Caco-2 (cell line): ENCODE measurements at regions not wholly inside any gene's neighbourhood (a gene's known extent, or its start where the extent isn't known, plus 50 kb on each side); places are given as distances from the start of the nearest gene placed in this dataset.

Experiments used
- BruUV-seq: library from RNA; stranded (reverse); fragments of 400-500 nt; replicated peaks from 2 replicates; lab custom pipeline; 2021; lab: Mats Ljungman, UMichigan
- CTCF ChIA-PET: fragments of 300-600 bp; sonication (Branson Sonifier 250); formaldehyde crosslinking; loops from one replicate; lab custom pipeline; 2022; ENCODE audit warnings: antibody characterized with exemption; lab: Charles Lee
- POLR2A ChIA-PET: fragments of 300-600 bp; sonication (Branson Sonifier 250); formaldehyde crosslinking; loops from one replicate; lab custom pipeline; 2022; ENCODE audit warnings: antibody characterized with exemption; lab: Charles Lee
- DNase-seq, 2 experiments: peaks; one replicate each; pipeline versions ENCODE4 v3.0.0 to v3.0.0-alpha.2; 2020 to 2022
- H3K27me3 ChIP-seq: replicated peaks from 2 replicates; pipeline ENCODE4 v1.6.0; 2011; ENCODE audit warnings: low read length; ENCODE audit not compliant: control insufficient read depth, insufficient read depth
- H3K36me3 ChIP-seq: 2 replicates; pipeline ENCODE4 v1.5.1; 2011; ENCODE audit warnings: low read length; ENCODE audit not compliant: control insufficient read depth, insufficient read depth
- H3K4me1 ChIP-seq: fragments of 250-450 bp; sonication (Bioruptor Pico); 2 replicates; pipeline ENCODE4 v1.5.1; 2020; ENCODE audit warnings: mild to moderate bottlenecking
- H3K4me3 ChIP-seq: 2 replicates; pipeline ENCODE4 v1.5.1; 2011; ENCODE audit warnings: low read depth, mild to moderate bottlenecking, control low read depth, low read length
- H3K9me3 ChIP-seq: fragments of 250-450 bp; sonication (Bioruptor Pico); 2 replicates; pipeline ENCODE4 v1.5.1; 2020; ENCODE audit warnings: mild to moderate bottlenecking, moderate library complexity
- H3K27ac Mint-ChIP-seq: one replicate; pipeline ENCODE4 v1.8.0; 2022; ENCODE audit warnings: mixed read lengths; ENCODE audit not compliant: unreplicated experiment
- H3K27me3 Mint-ChIP-seq: one replicate; pipeline ENCODE4 v1.8.0; 2022; ENCODE audit warnings: mixed read lengths; ENCODE audit not compliant: insufficient read depth, unreplicated experiment
- H3K36me3 Mint-ChIP-seq: one replicate; pipeline ENCODE4 v1.8.0; 2022; ENCODE audit warnings: mild to moderate bottlenecking, mixed read lengths; ENCODE audit not compliant: insufficient read depth, unreplicated experiment
- H3K4me1 Mint-ChIP-seq: one replicate; pipeline ENCODE4 v1.8.0; 2022; ENCODE audit warnings: low read depth, mixed read lengths; ENCODE audit not compliant: unreplicated experiment
- H3K4me3 Mint-ChIP-seq: one replicate; pipeline ENCODE4 v1.8.0; 2022; ENCODE audit warnings: mild to moderate bottlenecking, moderate library complexity, mixed read lengths; ENCODE audit not compliant: unreplicated experiment
- H3K9me3 Mint-ChIP-seq: one replicate; pipeline ENCODE4 v1.8.0; 2022; ENCODE audit warnings: mixed read lengths; ENCODE audit not compliant: unreplicated experiment
- intact Hi-C: fragments of 100-400 bp; cut with micrococcal nuclease; formaldehyde crosslinking; loops from one replicate; pipeline ENCODE4 v1.10.0; 2022; ENCODE audit not compliant: unreplicated experiment
- TF ChIP-seq, protein P1 (sequence below), 2 experiments: fragments of 200-600 bp in 1 of 2; IDR thresholded peaks; 1 replicate in 1 of 2; 2 replicates in 1 of 2; pipeline versions ENCODE4 v1.5.1 to v1.8.0; 2011 to 2022; ENCODE audit warnings: antibody characterized with exemption in 1 of 2, control low read depth in 1 of 2, inconsistent platforms in 1 of 2, low read depth in 1 of 2, low read length in 1 of 2, mild to moderate bottlenecking in 1 of 2, moderate library complexity in 1 of 2; ENCODE audit not compliant: insufficient read depth in 1 of 2, severe bottlenecking in 1 of 2, unreplicated experiment in 1 of 2

DNA sequence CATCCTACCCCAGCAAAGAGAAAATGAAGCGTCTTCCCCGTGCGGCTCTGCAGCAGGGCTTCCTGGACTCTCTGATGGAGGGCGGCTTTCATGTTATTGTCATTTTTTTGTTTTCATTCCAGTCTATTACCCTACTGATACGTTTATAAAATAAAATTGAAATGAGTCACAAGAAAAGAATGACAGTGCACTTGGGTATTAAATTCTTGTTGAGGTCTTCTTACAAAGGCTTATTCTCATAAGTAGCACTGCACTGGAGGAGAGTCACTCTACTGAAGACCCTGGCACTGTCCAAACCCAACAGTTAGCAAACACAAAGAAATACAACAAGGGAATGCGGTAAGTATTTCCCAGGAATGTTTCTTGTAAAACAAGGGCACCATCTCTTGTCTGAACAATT, 379.3 kb downstream of the MAFB start:
- ChIA-PET CTCF (no interaction called here), POLR2A (no interaction called here)
- Histone ChIP-seq H3K36me3 (no peaks in the 10 kb centered on the region), H3K27me3 (no peaks in the 10 kb centered on the region), H3K4me3 (no peak overlapping the region), H3K4me1 (no peaks in the 10 kb centered on the region), H3K9me3 (no peaks in the 10 kb centered on the region)
- no peaks in the 10 kb centered on the region for H3K4me1 Mint-ChIP-seq
- H3K36me3 Mint-ChIP-seq: no peaks in the 10 kb centered on the region
- TF ChIP-seq, protein P1, sequence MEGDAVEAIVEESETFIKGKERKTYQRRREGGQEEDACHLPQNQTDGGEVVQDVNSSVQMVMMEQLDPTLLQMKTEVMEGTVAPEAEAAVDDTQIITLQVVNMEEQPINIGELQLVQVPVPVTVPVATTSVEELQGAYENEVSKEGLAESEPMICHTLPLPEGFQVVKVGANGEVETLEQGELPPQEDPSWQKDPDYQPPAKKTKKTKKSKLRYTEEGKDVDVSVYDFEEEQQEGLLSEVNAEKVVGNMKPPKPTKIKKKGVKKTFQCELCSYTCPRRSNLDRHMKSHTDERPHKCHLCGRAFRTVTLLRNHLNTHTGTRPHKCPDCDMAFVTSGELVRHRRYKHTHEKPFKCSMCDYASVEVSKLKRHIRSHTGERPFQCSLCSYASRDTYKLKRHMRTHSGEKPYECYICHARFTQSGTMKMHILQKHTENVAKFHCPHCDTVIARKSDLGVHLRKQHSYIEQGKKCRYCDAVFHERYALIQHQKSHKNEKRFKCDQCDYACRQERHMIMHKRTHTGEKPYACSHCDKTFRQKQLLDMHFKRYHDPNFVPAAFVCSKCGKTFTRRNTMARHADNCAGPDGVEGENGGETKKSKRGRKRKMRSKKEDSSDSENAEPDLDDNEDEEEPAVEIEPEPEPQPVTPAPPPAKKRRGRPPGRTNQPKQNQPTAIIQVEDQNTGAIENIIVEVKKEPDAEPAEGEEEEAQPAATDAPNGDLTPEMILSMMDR (IDR thresholded peaks at IDR 0.05; ENCODE audit: insufficient read depth in 1 of 2, low read depth in 1 of 2, low read length in 1 of 2, severe bottlenecking in 1 of 2, unreplicated experiment in 1 of 2): no peak
- intact Hi-C loops: loop anchor here (2.0 kb wide), 1 partner anchor 15 kb away; no protein-coding TSS in a partner anchor
- no peak for DNase-seq
- H3K27ac Mint-ChIP-seq: no peak overlapping the region
- H3K27me3 Mint-ChIP-seq: peaks cover 2% of the 10 kb centered on the region
- H3K4me3 Mint-ChIP-seq: no peak overlapping the region
- H3K9me3 Mint-ChIP-seq: no peaks in the 10 kb centered on the region
- BruUV-seq: no TSS peak

DNA sequence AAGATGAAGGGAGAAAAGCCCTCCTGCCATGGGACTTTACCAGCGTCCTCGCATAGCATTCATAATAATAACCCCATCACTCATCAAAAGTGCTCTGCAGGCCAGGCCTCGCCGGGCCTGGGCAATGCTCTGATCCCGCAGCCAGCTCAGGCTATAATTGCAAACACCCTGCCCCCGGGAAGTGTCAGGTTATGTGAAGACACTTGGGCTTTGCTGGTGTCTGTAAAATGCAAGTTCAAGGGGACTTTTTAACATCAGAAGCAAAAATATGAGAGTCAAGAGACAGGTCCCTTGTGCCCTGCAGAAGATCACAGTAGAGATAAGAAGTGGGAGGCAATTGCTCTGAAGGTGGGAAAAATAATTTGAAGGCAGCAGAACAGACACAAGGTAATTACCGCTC, 381.0 kb downstream of the MAFB start:
- no peak for DNase-seq
- peaks cover 8% of the 10 kb centered on the region for H3K4me1 Mint-ChIP-seq
- H3K4me3 ChIP-seq: no peak overlapping the region
- ChIA-PET CTCF (no interaction called here), POLR2A (no interaction called here)
- H3K27me3 ChIP-seq: no peaks in the 10 kb centered on the region
- no peaks in the 10 kb centered on the region for H3K36me3 Mint-ChIP-seq
- H3K4me1 ChIP-seq: no peaks in the 10 kb centered on the region
- peaks cover 2% of the 10 kb centered on the region for H3K27me3 Mint-ChIP-seq
- H3K9me3 Mint-ChIP-seq: no peaks in the 10 kb centered on the region
- no peak overlapping the region for H3K27ac Mint-ChIP-seq
- no peaks in the 10 kb centered on the region for H3K9me3 ChIP-seq
- intact Hi-C loops: no loop called here
- H3K4me3 Mint-ChIP-seq: no peak overlapping the region
- no TSS peak for BruUV-seq
- TF ChIP-seq, protein P1 (IDR thresholded peaks at IDR 0.05; ENCODE audit: insufficient read depth in 1 of 2, low read depth in 1 of 2, low read length in 1 of 2, severe bottlenecking in 1 of 2, unreplicated experiment in 1 of 2): no peak
- no peaks in the 10 kb centered on the region for H3K36me3 ChIP-seq

DNA sequence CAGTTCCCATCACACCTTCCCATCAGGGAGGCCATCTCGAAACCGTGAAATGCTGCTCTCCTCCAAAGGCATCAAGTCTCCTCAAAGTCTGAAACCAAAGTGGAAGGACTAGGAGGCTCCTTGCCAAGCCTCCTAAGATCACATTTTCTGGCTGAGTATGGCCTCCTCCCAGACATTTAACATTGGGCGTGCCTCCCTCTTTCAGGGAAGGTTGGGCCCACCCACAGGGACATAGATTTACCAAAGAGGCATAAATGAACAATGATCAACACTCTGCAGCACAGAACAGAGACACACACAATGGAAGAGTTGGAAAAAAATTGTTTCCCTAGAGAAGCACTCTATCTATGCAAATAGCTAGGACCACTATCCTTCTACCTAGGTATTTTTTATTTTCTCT, 381.8 kb downstream of the MAFB start:
- DNase-seq: no peak
- POLR2A ChIA-PET: no interaction called here
- H3K4me1 Mint-ChIP-seq: peaks cover 8% of the 10 kb centered on the region
- no peak overlapping the region for H3K4me3 ChIP-seq
- intact Hi-C loops: no loop called here
- BruUV-seq: no TSS peak
- H3K9me3 ChIP-seq: no peaks in the 10 kb centered on the region
- H3K9me3 Mint-ChIP-seq: no peaks in the 10 kb centered on the region
- no peak overlapping the region for H3K27ac Mint-ChIP-seq
- CTCF ChIA-PET: no interaction called here
- no peaks in the 10 kb centered on the region for H3K36me3 ChIP-seq
- H3K27me3 Mint-ChIP-seq: peaks cover 2% of the 10 kb centered on the region
- no peaks in the 10 kb centered on the region for H3K36me3 Mint-ChIP-seq
- H3K27me3 ChIP-seq: no peaks in the 10 kb centered on the region
- TF ChIP-seq, protein P1 (IDR thresholded peaks at IDR 0.05; ENCODE audit: insufficient read depth in 1 of 2, low read depth in 1 of 2, low read length in 1 of 2, severe bottlenecking in 1 of 2, unreplicated experiment in 1 of 2): no peak
- no peak overlapping the region for H3K4me3 Mint-ChIP-seq
- H3K4me1 ChIP-seq: no peaks in the 10 kb centered on the region
